HuH-7.5 (cell line): ENCODE measurements at regions not wholly inside any gene's neighbourhood (a gene's known extent, or its start where the extent isn't known, plus 50 kb on each side); places are given as distances from the start of the nearest gene placed in this dataset.
"Not testable (repeated sequence)": the region's sequence is repeated elsewhere in the genome, so short reads cannot be mapped to it uniquely, and the experiment has no call there.

Source experiments
- DNase-seq: peaks from one replicate; pipeline ENCODE4 v3.0.0; 2011; ENCODE audit warnings: low spot score

DNA sequence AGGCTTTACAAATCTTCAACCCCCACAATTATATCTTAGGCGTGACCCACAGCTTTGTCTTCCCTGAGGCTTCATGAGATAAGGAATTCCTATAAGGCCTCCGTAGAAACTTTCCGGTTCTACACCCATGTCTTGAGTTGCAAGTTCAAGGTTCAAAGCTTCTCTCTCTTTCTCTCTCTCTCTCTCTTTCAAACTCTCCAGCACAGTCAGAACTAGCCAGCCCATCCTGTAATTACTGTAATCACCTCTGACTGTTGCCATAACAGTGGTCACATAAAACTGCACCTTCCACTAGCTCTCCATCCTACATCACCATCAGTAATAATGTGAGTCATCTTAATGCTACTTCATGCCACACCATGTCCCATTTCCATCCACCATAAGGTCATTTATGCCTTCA is 90.0 kb upstream of the NFASC start:
- no peak for DNase-seq

DNA sequence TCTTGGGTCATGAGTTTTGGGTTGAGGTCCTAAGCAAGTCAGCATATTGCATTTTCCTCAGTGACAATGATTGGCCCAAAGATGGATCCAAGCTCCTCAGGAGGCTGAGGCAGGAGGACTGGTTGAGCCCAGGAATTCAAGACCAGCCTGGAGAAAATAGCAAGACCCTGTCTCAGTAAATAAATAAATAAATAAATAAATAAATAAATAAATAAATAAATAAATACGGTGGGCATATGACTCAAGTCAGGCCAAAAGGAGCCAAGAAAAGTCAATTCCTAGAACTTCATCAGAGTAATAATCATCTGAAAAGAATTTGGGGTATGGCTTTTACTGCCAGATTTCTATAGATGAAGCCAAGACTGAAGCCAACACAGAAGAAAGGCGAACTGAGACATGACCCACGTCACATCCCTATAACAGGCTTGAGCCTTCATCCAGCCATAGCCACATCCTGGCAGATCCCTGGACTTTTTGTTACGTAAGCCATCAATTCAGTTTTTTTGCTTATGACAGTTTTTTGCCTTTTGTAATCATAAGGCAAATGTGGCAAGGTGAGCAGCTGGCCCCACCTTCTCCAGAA is 88.5 kb upstream of the NFASC start:
- no peak for DNase-seq

DNA sequence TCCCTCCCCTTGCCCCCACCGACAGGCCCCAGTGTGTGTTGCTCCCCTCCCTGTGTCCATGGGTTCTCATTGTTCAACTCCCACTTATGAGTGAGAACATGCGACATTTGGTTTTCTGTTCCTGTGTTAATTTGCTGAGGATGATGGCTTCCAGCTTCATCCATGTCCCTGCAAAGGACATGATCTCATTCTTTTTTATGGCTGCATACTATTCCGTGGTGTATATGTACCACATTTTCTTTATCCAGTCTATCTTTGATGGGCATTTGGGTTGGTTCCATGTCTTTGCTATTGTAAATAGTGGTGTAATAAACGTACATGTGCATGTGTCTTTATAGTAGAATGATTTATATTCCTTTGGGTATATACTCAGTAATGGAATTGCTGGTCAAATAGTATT is 85.6 kb upstream of the NFASC start:
- not testable (repeated sequence) for DNase-seq

DNA sequence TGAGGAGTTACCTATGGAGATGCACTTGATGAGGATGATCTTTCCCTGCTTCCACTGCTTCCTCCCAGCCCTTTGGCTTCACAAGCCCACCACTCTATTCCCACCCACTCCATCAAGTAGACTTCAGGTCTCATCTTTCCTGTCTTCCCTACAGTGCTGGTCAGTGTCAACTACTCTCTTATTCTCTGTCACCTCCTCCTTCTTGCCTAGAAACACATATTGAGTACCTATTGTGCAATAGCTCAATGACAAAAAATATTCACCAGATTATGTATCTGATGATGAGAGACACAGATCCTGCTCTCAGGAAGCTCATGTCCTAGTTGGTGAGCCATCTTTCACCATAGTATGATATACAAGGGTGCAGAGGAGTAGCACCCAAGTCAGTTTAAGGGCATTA is 82.2 kb upstream of the NFASC start:
- no peak for DNase-seq

DNA sequence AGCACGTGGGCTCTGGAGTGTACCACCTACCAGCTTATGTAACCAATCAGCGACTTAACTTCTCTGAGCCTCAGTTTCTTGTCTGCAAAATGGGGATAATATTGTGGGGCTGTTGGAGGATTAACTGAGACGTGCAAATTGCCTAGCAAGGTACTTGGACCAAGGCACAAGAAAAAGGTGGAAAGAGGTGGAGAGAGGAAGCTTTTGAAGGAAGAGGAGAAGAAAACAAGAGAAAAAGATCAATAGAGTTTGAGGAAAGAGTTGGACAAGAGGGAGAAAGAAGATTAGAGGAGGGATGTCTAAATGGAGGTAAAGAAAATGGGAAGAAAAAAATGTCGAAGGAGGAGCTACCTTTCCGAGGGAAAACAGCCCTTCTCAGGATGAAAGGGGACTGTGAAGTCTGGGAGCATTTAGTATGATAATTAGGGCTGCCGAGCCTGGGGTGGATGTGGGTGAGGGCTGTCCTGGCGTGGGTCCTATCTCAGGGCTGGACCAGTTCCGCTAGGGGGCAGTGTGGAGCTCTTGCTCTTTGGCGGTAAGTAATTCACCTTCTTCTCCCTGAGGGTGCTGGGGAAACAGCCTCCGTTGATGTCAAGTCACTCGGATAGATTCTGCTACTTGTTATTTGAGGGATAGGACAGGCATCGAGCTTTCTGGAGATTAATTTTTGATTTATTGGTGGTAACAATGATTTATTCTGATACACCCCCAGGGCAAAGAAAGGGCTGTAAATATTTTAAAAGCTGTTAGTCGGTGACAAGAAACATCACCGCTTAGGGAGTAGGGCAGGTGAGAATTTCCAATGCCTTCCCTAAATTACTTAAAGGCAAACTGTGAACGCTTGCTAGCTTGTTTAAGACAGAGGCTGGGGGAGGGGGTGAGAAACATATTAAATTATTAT is 79.0 kb upstream of the NFASC start:
- DNase-seq, result peak; percentile 57

DNA sequence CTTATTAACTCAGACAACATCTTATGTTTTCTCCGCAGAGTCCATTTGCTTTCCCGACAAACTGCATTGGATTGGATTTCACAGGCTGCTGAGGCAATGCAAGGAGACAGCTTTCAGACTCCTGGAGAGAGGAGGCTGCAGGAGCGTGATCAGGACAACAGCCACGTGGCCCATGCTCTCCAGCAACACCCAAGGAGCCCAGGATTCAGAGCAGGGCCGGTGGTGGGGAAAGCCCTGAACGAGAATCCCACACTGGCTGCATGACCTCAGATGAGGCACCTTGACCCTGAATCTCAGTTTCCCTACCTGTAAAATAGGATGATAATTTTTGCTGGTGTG is 78.3 kb upstream of the NFASC start:
- no peak for DNase-seq

DNA sequence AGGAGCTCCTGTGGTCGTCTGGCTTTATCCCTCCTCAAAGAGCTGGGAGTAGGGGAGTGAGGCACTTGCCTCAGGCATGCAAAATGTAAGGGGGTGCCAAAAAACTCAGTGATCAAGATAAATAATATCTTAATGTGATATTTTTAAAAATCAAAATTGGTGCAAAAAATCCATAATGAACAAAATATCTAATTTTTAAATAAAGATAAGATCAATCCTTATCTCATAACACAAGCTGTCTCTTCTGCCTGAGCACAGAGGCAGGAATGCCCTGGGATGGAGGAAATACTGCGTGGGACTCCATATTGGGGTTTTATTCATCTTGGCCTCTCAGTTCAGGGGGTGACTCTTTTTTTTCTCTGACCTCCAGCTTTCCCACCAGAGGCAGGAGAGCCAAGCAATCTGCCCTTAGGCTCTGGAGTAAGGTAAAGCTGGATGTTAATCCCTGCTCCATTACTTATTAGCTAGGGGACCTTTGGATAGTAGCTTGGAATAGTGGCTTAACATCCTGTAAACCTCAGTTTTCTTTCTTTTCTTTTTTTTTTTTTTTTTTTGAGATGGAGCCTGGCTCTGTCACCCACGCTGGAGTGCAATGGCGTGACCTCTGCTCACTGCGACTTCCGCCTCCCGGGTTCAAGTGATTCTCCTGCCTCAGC is 77.3 kb upstream of the NFASC start:
- DNase-seq, result no peak

DNA sequence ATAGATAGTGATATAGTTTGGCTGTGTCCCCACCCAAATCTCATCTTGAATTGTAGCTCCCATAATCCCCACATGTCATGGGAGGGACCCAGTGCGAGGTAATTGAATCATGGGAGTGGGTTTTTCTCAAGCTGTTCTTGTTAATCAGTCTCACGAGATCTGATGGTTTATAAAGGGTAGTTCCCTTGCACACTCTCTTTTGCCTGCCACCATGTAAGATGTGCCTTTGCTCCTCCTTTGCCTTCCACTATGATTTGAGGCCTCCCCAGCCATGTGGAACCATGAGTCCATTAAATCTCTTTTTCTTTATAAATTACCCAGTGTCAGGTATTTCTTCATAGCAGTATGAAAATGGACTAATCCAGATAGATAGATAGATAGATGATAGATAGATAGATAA is 73.8 kb upstream of the NFASC start:
- not testable (repeated sequence) for DNase-seq

DNA sequence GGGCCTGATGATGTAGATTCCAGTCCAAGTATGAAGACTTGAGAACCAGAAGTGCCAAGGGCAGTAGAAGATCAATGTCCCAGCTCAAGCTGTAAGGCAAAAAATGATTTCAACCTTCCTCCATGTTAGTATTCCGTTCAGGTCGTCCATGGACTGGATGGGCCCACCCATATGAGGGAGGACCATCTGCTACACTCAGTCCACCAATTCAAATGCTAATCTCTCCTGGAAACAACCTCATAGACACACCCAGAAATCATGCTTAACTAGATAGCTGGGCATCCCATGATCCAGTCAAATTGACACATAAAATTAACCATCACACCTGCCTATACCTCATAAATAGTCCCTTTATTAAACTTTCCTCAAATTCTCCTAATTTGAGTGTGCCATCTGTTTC is 73.3 kb upstream of the NFASC start:
- no peak for DNase-seq

DNA sequence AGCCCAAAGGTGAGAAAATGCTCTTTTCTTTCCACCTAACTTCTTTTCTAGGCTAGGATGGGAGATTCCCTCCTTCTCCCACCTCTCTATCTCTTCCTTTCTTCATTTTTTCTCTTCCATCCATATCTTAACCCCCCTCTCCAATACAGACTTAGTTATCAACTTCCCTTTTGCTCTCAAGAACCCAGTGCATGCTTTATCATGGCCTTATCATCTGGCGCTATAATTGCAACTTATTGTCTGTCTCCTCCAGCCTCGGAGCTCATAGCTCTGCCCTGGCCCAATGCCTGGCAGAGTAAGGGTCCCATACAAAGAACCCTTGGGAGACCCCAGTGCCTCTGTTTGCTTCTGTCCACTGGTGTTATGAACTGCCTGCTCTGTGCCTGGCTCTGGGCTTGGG is 71.0 kb upstream of the NFASC start:
- no peak for DNase-seq

DNA sequence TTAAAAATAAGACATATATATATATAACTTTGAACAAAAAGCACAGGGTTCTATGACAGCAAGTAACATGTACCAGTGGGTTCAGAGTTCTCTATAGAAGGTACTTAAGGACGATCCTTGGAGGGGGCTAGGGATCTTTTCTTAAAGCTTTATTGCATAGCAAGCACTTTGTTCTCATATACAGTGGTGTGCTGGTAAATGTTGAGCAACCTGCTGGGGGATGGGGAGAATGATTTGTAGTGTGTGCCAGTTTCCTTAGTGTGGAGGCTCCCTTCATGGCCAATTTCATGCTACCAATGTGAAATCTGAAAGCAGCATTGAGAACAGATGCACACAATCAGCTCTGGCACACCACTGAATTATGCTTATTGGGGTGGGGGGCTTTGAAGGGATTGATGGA is 69.5 kb upstream of the NFASC start:
- DNase-seq, result no peak

DNA sequence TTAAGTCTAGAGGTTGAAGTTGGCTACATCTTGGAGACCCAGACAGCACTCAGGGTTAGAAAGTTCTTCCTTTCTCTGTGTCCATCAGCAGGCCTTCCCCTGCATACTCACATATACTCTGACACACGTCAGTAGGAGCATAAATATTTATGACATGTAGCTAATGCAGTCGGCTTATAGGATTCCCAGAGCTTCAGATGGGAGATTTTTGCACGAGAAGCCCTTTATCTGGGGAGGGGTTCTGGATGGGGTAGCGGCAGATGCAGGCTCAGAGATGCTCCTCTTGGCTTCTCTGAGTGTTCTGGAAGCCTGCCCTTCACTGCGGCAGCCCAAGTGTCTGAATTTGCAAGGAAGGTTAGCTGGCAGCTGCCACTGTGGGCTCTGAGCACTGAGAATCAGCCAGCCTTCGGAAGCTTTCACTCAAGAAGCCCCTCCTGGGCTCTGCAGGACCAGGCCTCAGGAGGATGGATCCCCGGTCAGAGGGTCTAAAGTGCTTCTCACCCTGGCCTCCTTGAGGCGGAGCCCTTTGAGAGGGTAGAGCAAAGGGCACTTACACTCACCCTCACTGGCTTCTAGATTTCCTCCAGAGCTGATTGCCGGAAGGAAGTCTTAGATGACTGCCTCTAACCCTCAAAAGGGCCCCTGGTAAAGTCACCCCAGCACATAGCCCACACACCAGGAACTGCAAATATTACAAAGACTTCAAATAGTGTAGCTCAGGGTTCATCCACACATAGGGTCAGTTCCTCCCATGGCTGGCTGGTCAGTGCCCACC is 68.1 kb upstream of the NFASC start:
- DNase-seq, result no peak

DNA sequence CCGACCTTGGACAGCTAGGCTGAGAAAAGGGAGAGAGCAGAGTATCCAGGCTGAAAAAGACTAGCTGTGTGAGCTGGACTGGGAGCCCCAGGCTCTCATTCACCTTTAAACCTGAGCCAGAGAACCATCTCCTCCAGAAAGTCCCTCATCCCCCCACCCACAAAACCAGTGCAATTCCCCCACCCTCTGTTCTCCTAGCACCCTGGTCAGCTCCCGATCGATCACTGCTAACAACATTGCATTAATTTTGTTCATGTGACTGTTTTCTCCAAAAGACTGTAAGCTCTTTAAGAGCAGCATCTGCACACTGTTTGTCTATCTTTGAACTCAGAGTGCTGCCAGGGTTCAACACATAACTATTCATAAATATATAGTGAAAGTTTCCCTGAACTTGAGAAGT is 67.1 kb upstream of the NFASC start:
- DNase-seq, result no peak

DNA sequence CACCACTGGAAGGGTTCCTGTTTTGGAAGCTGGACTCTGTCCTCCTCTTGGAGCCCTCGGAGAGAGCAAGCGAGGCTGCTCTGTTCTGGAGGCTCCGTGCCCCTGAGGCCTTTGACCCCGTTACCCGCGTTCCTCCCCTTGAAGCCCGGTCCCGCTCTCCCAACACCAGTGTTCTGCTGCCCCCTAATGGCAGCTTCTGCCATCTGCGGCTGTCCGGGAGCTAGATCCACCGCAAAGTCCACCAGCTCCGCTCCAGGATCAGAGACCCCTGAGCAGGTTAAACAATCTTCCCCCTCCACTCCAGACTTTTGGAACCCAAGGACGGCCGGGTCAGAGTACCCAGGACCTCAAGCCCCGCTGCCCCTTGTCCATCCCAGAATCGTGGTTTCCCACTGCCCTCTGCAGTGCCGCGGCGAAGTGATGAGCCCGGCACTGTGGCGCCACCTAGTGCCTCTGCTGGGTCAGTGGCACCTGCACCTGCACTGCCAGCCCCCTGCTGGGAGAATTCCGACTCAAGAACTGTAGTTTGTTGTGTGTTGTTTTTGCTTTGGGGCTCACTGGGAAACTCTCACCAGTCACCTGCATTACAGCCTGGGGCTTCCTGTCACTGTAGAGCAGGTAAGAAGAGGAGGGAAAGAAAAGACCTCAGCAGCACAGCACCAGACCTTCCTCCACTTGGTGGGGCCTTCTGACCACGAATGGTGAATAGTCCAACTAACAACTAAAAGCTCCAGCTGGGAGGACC is 63.5 kb upstream of the NFASC start:
- DNase-seq, result peak; percentile 87

DNA sequence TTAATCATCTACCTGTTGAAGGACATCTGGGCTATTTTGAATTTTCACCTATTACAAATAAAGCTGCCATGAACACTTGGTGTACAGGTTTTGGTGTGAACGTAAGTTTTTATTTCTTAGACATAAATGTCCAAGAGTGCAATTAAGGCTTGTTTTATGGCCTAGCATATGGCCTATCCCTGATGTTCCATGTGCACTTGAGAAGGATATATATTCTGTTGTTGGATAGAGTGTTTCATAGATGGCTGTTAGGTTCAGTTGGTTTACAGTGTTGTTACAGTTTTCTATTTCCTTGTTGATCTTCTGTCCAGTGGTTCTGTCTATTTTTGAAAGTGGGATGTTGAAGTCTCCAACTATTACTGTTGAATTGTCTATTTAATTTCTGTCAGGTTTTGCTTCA is 61.2 kb upstream of the NFASC start:
- no peak for DNase-seq

DNA sequence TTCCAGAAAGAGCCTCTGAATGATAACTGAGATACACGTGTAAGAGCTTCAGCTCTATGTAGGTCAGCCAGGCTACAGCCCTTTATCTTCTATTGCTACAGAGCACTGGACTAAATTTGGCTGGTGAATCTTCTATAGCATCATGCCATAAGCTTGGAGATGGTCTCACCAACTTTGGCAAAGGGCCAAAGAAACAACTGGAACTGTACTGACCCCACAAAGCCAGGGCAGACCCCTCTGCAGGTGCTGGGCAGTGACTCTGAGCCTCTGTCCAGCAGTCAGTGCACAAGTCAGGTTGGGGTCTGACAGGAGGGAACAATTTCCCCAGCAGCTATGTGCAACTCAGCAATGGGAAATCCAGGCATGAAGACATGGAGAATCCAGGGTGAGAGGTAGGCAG is 57.8 kb upstream of the NFASC start:
- no peak for DNase-seq

DNA sequence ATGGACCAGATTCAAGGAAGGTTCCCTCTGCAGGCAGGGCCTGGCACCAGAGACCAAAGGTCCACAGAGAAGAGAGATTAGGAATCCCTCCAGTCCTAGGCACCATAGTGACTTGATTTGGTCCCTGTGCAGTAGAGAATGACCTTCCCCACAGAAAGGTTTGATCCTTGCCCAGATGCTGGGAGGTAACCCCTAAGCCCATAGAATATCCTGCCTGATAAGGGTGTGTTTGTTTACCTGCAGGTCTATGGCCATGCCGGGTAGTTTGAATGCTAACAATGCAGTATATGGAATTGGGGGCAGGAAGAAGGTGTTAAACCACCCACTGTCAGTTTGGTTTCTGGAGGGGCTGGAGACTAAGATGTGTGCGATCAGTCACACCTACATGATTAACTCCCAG is 57.1 kb upstream of the NFASC start:
- no peak for DNase-seq

DNA sequence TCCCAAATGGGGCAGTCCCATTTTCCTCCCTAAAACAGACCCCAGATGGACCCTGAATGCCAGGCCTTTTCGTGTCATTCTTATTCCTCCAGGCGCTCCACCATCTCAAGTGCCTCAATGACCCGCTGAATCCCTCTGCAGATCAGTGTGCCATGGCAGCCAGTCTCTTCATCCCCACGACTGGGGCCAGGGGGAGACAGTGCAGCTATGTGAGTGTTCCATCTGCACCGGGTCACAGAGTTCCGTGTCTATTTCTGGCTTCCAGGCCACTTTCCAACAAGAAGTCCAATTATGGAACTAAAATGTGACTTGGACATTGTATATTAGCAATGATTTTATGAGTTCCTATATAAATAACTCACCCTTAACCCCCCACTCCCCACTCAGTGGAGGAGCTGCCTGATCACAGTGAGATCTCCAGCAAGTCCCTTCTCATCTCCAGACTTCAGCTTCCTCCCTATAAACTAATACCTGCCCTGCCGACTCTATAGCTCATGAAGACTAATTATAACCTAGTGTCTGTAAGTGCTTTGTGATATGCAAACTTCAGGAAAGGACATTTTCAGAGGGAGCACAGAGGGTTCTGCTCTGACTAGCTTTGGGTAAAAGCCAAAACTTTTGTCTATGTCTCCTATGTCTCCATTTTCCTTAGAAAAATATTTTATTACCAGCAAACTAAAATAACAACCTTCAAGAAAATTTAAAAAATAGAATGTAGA is 56.3 kb upstream of the NFASC start:
- DNase-seq, result no peak

DNA sequence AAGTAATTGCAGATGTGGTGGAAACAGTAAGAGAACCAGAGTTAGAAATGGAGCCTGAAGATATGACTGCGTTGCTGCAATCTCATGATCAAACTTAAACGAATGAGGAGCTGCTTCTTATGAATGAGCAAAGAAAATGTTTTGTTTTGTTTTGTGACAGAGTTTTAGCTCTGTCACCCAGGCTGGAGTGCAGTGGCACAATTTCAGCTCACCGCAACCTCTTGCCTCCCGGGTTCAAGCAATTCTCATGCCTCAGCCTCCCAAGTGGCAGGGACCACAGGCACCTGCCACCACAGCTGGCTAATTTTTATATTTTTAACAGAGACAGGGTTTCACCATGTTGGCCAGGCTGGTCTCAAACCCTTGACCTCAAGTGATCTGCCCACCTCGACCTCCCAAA is 53.3 kb upstream of the NFASC start:
- DNase-seq, result no peak

DNA sequence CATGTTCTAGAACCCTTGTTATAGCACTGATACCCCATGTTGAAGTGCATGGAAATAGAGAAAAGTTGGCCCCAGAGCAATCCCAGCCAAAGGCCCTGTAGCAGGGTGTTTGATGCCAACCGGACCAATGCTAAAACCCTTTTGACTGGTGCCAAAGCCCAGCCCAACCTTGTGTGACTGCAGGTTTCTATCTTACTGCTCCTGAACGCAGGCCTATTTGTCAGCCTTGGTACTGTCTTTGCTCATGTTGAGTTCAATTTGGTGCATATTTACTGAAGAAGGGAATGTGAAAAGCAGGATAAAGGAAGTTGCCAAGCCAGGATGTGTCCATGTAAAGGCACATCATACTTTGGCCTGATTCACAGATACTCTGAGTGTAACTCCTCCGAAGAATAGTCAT is 51.7 kb upstream of the NFASC start:
- DNase-seq, result no peak

DNA sequence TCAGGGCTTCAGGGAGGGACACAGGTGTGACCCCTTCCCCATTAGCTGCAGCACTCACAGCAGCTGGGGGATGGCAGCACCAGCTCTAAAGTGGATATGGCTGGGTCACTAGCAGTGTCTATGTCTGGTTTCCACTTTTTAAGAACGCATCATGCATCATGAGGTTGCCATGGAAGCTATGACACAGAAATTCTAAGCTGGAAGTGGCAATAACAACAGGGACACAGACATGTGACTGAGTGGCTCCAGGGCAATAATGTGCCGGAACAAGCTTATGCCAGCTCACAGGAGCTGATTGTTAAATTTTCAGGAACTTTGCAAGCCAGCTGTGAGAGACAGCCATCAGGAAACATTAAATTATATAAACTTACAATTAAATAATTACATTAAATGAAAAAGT is 51.2 kb upstream of the NFASC start:
- DNase-seq, result no peak
